GM18909 (cell line): ENCODE measurements at regions not wholly inside any gene's neighbourhood (a gene's known extent, or its start where the extent isn't known, plus 50 kb on each side); places are given as distances from the start of the nearest gene placed in this dataset.

Experiments
- ATAC-seq: cut with Tn5 transposase; IDR thresholded peaks from one replicate; pipeline ENCODE4 v1.9.1; 2021; ENCODE audit warnings: mild to moderate bottlenecking; ENCODE audit not compliant: unreplicated experiment, poor library complexity

DNA sequence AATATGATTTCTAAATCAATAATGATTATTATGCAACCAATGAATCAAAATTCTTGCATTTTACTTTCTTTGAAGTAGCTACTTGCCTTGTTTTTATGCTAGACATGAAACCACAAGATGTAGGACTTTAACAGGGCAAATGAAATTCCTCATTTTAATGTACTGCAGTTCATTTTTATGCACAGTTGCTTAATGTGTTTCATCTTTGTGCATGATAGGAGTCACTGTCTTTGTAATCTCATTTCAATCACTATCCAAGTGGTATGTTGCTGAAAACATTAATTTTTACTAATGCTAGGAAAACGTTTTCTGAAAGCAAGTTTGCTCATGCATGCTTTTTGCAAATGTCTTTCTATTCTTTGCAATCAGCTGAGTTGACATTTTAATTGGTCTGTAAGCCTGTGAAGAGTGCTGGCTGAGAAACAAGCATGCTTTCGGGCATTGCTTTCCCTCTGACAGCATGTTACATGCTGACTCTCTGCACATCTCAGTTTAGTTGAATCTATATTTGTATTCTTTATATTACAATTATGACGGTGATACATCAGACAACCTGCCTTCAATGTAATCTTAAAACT, 535.0 kb upstream of the CDH18 start:
- ATAC-seq: no peak

DNA sequence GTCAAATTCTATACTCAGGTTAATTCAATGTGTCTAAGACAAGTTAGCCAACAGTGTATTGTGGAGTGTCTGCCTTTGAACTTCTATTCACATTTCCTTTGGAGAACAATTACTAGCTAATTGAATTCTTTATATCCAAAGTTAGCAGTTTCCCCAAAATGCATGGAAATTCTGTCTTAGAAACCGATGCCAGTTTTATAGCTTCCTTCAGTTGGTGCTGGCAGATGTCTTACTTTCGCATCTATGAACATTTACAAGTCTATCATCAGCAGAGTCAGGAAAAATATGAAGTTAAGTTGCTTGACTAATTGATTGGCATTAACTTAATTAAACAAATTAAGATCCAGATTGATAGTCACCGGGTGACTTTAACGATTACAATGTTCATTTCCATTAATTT, 527.6 kb upstream of the CDH18 start:
- ATAC-seq: no peak

DNA sequence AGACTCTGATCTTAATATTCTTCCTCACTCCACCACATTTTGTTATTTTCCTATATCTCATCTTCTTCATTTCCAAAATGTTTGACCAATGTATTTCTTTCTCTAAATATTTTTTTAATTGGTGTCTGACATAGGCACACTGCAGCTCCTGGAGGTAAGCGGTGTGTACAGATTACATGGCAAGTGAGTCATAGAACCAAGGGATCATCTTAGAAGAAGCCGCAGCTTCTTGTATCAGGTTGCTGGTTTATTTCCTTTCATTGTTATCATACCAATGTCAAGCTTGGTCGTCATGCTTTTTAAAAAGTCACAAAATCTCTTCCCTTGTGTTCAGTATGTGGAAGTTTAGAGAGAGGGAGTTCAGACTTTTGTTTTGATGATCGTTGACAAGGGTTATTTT, 526.1 kb upstream of the CDH18 start:
- no peak for ATAC-seq

DNA sequence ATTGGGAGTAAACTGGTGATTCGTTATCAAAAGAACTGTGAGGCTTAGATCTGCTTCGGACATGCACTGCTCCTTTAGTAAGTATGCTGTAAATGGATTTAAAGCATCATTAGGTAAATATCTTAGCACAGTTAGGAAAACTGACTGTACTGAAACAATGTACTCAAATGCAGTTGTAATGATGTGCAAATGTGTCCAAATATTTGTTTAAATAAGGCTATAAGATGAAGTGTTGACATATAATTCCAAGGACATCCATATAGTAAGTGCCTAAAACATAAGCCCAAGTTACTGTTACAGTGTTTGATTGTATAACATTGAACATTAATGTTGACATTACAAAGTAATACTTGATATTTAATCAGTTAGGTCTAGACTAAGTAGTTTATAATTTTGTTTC, 512.5 kb upstream of the CDH18 start:
- no peak for ATAC-seq

DNA sequence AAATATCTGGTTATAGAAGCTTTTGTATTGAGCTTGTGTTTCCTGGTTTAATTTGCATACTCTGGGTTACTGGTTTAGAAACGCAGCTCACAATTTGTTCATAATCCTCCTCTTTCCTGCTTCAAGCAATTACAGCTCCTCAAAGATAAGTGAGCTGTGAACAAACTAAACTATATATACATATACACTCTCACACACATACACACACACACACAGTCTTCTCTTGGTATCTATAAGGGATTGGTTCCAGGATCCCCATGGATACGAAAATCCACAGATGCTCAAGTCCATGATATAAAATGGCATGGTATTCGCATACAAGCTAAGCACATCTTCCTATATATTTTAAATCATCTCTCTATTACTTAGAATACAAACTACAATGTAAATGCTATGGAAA, 510.9 kb upstream of the CDH18 start:
- ATAC-seq: no peak

DNA sequence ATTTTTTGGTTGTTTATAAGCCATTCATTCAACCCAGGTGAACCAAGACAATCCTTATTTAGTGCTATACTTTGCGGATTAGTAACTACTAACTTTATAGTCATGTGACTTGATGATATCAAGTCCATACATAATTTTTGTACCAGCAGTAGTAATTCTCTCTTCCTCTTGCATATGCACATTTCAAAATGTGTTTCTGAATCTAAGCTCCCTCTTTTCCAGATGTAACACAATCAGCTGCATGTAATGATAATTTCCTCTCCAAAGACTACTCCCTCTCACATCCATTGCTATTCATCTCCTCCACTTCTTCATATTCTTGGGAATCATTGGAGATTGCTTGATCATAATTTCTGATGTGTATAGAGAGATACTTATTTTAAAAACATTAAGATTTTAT, 510.1 kb upstream of the CDH18 start:
- no peak for ATAC-seq

DNA sequence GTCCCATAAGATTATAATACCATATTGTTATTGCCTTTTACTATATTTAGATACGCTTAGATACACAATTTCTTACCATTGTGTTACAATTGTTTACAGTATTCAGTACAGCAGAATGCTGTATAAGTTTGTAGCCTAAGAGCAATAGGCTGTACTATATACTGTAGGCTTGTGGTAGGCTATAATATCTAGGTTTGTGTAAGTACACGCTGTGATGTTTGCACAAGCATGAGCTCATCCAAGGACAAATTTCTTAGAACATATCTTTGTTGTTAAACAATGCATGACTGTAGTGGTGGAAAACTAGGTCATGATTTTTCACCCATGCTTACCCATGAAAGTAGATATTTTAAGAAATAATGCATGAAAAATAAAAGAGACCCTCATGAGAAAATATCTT, 509.4 kb upstream of the CDH18 start:
- ATAC-seq: no peak

DNA sequence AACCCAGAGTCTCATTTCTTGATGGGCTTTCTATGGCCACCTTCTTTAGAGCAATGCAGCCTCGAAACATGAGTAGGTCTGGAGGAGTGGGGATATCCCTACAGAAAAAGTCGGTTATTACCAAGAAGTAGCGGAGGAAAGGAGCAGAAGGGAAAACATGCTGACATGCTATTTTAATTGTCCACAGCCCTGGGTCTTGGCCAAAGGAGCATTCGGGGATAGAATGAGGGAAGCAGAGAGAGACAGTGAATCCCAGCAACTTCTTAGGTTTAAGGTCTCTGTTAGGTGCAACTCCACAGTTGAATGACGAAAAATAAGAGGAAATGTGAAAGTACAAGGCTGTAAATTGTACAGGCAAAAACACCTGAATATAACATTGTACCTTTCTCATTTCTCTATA, 506.7 kb upstream of the CDH18 start:
- ATAC-seq: no peak

DNA sequence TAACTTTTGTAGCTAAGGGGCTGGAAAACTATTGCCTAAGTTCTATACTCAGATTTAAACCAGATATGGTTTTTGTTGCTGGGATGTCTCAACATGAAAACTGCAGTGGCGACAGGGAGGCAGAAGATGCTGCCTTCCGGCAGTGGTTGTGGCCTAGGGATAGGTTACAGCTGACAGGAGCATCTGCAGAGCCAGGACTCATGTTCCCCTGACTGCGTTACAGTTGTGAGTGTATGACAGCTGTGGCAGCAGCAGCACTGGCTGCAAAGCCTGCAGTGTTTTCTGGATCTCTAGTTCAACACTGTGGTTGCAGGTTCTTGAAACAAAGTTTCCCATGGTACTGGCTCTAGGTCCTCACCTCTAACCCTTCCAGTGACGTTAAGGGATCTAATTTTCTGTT, 498.8 kb upstream of the CDH18 start:
- no peak for ATAC-seq

DNA sequence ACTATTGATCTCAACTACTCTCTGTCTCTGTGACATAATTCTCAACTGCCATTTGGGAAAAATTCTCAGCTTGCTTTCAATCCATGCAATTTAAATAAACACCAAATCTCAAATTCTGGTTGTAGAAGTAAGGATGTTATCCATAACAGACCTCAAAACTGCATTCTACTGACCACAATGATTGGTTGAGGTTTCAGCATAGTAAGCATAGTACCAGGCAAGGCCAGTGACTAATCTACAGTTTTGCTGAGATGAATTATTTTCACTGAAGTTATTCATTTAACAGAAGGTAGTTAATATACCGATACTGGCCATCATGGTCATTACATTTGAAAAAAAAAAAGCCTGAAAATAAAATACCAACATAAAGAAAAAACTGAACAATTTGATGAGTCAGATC, 488.0 kb upstream of the CDH18 start:
- no peak for ATAC-seq

DNA sequence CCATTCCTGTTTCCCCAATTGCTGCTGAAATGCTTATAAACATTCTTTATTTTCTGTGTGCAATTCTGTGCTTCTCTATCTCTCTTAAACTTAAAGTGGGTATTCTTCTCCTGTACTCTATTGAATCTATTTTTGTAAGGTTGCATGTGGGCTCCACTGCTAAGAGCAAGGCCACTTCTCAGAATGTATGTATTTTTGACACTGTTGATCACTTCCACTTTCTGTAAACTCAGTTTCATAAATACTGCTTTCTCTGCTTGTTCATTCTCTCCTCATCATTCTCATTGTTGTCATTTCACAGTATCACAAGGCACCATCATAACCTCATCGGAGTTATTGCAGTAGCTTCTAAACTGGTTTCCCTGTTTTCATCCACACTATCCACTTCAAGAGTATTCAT, 483.0 kb upstream of the CDH18 start:
- ATAC-seq: no peak

DNA sequence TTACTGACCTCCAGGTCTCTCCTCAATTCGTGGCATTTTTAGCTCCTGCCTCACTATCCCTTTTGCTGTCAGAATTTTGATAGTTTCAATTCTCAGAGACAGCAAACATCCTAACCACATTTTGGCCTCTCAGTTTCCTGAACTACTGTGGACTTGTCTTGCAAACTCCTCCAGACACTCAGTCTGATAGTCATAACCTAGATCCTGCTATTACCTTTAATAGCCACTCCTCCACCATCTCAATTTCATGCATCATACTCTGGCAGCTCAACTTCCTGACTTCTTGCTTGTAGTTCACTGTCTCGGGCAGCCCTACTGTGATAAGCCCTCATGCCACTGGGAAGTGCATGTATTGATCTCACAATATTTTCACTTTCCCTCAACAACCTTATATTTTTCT, 481.8 kb upstream of the CDH18 start:
- ATAC-seq: no peak

DNA sequence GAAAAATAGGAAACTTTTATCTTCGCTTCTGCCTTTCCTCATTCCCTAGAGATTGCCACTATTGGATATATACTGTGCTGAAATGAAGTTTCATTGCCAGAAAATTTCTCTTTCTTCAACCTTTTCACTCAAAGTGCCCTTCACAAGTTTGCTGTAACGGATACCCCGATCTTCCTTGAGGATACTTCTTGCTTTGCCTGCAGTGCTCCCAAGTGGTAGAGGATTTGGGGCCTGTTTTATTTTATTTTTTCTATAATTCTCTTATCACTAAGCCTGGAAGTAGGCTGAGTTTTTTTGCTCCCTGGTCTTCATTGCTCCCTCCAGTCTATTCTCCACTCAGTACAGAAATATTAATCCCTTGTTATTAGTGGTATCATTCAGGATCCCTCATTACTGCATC, 481.4 kb upstream of the CDH18 start:
- ATAC-seq: no peak

DNA sequence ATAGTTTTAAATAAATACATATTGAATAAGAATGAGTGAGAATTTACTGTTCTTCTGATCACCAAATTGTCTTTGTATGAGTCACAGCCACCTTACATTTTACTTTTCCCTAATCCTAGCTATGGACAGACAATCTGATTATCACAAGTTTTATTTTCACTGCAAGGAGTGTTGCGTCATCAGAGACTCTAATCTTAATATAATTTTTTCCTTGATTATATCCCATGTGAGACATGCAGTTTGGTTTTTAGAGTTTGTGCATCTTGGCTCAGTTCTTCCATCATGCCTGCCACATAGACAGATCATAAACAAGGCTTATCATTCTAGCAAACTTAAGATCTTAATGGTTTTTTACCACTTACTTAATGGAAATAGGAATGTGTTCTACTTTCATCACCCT, 478.5 kb upstream of the CDH18 start:
- ATAC-seq: no peak

DNA sequence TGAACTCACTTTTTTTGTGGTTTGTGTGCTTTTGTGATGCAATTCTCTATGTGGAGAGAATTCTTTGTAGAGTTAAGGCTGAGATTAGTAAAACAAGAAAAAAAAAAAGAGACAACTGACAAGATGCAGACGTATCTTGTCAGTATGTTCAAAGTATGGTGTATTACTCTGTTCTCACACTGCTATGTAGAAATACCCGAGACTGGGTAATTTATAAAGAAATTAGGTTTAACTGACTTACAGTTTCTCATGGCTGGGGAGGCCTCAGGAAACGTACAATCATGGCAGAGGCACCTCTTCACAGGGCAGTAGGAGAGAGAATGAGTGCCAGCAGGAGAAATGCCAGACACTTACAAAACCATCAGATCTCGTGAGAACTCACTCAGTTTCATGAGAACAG, 475.2 kb upstream of the CDH18 start:
- ATAC-seq: no peak

DNA sequence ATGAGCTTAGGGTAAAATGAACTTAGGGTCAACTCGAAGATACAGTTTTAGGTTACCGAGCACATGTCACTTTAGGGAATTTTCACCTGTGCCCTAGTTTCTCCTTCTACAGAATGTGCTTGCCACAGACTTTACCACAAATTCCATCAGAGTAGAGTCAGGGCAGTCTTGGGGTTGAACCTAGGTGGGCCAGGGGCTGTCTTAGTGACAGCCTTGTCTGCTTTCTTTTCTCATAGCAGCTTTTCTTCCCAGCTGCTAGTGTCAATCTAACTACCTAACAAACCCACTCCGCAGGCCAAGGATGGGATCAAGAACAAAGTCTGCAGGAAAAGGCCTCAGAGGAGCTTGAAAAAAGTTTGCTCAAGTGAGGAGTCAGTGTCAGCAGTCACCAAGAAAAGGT, 458.1 kb upstream of the CDH18 start:
- ATAC-seq: no peak

DNA sequence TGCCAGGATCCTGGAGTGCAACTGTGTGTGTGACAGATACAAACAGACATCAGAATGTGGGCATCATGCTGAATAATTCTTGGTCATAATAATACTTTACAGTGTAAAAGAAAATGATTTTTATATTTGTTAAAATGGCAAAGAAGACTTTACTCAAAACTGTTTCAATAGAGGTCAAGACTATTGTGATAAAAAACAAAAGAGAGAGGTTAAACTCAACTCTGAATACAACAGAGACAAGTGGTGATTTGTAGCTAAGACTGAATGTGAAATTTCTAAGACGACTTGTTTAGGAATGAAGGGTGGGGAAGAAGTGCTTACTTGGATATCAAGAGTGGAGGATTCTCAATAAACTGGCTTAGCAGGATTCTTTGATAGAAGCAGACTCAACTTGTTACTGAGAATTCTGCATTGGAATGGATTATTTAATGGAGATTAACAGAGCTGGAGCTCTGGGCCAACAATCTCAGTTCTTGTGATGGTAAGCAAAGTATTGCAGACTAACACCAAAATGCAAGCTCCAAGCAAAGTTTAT, 457.4 kb upstream of the CDH18 start:
- ATAC-seq: no peak

DNA sequence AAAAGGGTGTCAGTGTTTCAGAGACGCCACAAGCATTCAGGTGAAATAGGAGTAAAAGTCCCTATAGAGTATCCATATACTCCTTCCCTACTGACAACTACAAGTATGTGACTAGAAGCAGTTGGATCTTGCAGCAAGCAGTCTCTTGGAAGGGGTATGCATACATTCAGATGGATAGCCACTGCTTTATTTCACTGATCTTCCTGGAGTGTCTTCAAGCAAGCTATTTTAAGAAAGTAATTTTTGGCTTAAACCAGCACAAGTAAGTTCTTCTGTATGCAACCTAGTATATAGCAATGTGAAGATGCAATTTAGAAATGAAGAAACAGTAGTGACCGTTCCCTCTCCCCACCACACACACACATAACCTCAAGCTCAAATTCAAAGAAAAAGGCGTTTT, 446.8 kb upstream of the CDH18 start:
- ATAC-seq: no peak

DNA sequence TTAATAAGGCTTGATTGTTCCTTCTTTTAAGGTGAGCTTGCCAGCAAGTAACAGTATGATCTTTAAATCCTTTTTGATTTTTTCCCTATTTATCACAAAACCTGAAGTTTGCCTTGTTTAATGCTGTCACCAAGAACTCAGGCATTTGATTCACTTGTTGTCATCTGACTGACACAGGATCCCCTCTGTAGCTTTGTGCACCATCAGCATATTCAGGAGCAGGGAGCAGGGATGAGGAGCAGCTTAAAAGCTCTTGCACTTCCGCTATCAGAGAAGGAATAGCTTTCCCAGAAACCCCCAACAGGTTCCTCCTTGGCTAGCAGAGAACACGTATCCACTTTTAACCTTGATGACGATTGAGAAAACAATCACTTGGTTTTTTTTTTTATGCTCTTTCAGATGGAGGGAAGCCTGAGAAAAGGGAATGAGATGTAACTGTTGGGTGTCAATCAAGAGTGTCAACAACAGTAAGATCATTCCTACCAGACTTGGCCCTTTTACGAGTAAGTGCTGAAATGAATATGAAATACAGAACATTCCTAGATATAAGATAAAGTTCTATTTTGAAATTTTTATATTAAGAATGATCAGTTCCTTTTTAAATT, 433.1 kb upstream of the CDH18 start:
- no peak for ATAC-seq
